ENCODE measurements at regions not wholly inside any gene's neighbourhood (a gene's known extent, or its start where the extent isn't known, plus 50 kb on each side); places are given as distances from the start of the nearest gene placed in this dataset.

GRCh38 chr12:33248364-33248763 is 191.3 kb downstream of the SYT10 start:
- H3K9ac ChIP-seq (ENCODE audit: low read length) = no peak overlapping the region
- ChIA-PET RAD21 (ENCODE audit: low non-redundant PET in 1 of 2, low total read pairs in 2 of 2, uncharacterized antibody in 2 of 2, unreplicated experiment in 2 of 2) (no interaction called here), CTCF (no interaction called here), POLR2A (no interaction called here)
- intact Hi-C loops (cut with micrococcal nuclease) = no loop called here
- BruUV-seq (replicated peaks) = no TSS peak
- peaks cover 0 to 10% of the 10 kb centered on the region in 2 experiments; a peak in 2 of 4 replicates for H3K9me3 ChIP-seq (ENCODE audit: control insufficient read depth in 1 of 2, insufficient read depth in 1 of 2, low read depth in 1 of 2, low read length in 2 of 2)
- no peaks in the 10 kb centered on the region for H3K79me2 ChIP-seq (ENCODE audit: insufficient read depth, low read length)
- no peaks in the 10 kb centered on the region for H3K9me2 ChIP-seq (ENCODE audit: insufficient read depth)
- ATAC-seq (no peak), DNase-seq (ENCODE audit: low read depth, low spot score) (no peak)
- no peak overlapping the region for H3K4me3 ChIP-seq (replicated peaks in 1 of 2; ENCODE audit: low read depth in 1 of 2, low read length in 2 of 2)
- H4K20me1 ChIP-seq (ENCODE audit: insufficient read depth) = no peaks in the 10 kb centered on the region
- no peak overlapping the region for H2AFZ ChIP-seq (ENCODE audit: low read depth, low read length, poor library complexity, severe bottlenecking)
- H3K4me1 ChIP-seq (ENCODE audit: control insufficient read depth in 1 of 2, insufficient read depth in 2 of 2, low read length in 2 of 2) = no peaks in the 10 kb centered on the region
- no peak overlapping the region for H3K27ac ChIP-seq (ENCODE audit: low read depth, low read length)
- TF ChIP-seq EZH2 (IDR thresholded peaks at IDR 0.05) (no peak), SIN3A (IDR thresholded peaks at IDR 0.05; ENCODE audit: low read depth) (no peak)
- no peaks in the 10 kb centered on the region for H3K27me3 ChIP-seq (ENCODE audit: insufficient read depth, low read length)
- H3K4me2 ChIP-seq (ENCODE audit: low read length) = no peak overlapping the region
- no peaks in the 10 kb centered on the region for H3K36me3 ChIP-seq (ENCODE audit: control insufficient read depth in 1 of 2, insufficient read depth in 2 of 2, low read length in 2 of 2)

GRCh38 chr12:33247625-33248024 is 192.0 kb downstream of the SYT10 start:
- Histone ChIP-seq H2AFZ (ENCODE audit: low read depth, low read length, poor library complexity, severe bottlenecking) (no peak overlapping the region), H3K27me3 (ENCODE audit: insufficient read depth, low read length) (no peaks in the 10 kb centered on the region), H4K20me1 (ENCODE audit: insufficient read depth) (no peaks in the 10 kb centered on the region), H3K4me3 (replicated peaks in 1 of 2; ENCODE audit: low read depth in 1 of 2, low read length in 2 of 2) (no peak overlapping the region), H3K79me2 (ENCODE audit: insufficient read depth, low read length) (no peaks in the 10 kb centered on the region), H3K9ac (ENCODE audit: low read length) (no peak overlapping the region), H3K27ac (ENCODE audit: low read depth, low read length) (no peak overlapping the region), H3K36me3 (ENCODE audit: control insufficient read depth in 1 of 2, insufficient read depth in 2 of 2, low read length in 2 of 2) (no peaks in the 10 kb centered on the region), H3K9me2 (ENCODE audit: insufficient read depth) (no peaks in the 10 kb centered on the region), H3K4me2 (ENCODE audit: low read length) (no peak overlapping the region), H3K9me3 (ENCODE audit: control insufficient read depth in 1 of 2, insufficient read depth in 1 of 2, low read depth in 1 of 2, low read length in 2 of 2) (peaks cover 0 to 5% of the 10 kb centered on the region in 2 experiments; a peak in 2 of 4 replicates), H3K4me1 (ENCODE audit: control insufficient read depth in 1 of 2, insufficient read depth in 2 of 2, low read length in 2 of 2) (no peaks in the 10 kb centered on the region)
- DNase-seq (ENCODE audit: low read depth, low spot score) (no peak), ATAC-seq (no peak)
- no peak for TF ChIP-seq SP1 (IDR thresholded peaks at IDR 0.05; ENCODE audit: low read depth)
- TF ChIP-seq POLR2AphosphoS5 (IDR thresholded peaks at IDR 0.05; ENCODE audit: low read depth, low read length) = no peak
- ChIA-PET RAD21 (ENCODE audit: low non-redundant PET in 1 of 2, low total read pairs in 2 of 2, uncharacterized antibody in 2 of 2, unreplicated experiment in 2 of 2) (no interaction called here), CTCF (no interaction called here), POLR2A (no interaction called here)
- intact Hi-C loops (cut with micrococcal nuclease) = no loop called here
- BruUV-seq (replicated peaks) = no TSS peak

- DNase-seq (ENCODE audit: low read depth, low spot score) (no peak), ATAC-seq (no peak)
- Histone ChIP-seq H2AFZ (ENCODE audit: low read depth, low read length, poor library complexity, severe bottlenecking) (no peak overlapping the region), H3K9me3 (ENCODE audit: control insufficient read depth in 1 of 2, insufficient read depth in 1 of 2, low read depth in 1 of 2, low read length in 2 of 2) (peaks cover 0 to 10% of the 10 kb centered on the region in 2 experiments; a peak in 2 of 4 replicates), H3K79me2 (ENCODE audit: insufficient read depth, low read length) (no peaks in the 10 kb centered on the region), H3K27ac (ENCODE audit: low read depth, low read length) (no peak overlapping the region), H4K20me1 (ENCODE audit: insufficient read depth) (no peaks in the 10 kb centered on the region), H3K27me3 (ENCODE audit: insufficient read depth, low read length) (no peaks in the 10 kb centered on the region), H3K4me2 (ENCODE audit: low read length) (no peak overlapping the region), H3K9me2 (ENCODE audit: insufficient read depth) (no peaks in the 10 kb centered on the region), H3K36me3 (ENCODE audit: control insufficient read depth in 1 of 2, insufficient read depth in 2 of 2, low read length in 2 of 2) (no peaks in the 10 kb centered on the region), H3K9ac (ENCODE audit: low read length) (no peak overlapping the region), H3K4me1 (ENCODE audit: control insufficient read depth in 1 of 2, insufficient read depth in 2 of 2, low read length in 2 of 2) (no peaks in the 10 kb centered on the region), H3K4me3 (replicated peaks in 1 of 2; ENCODE audit: low read depth in 1 of 2, low read length in 2 of 2) (no peak overlapping the region)
- intact Hi-C loops (cut with micrococcal nuclease) = no loop called here
- ChIA-PET POLR2A (interaction anchor here (0.6 kb wide), 1 partner anchor 335 kb away, joined by 3 read pairs; no protein-coding TSS in a partner anchor), CTCF (no interaction called here), RAD21 (ENCODE audit: low non-redundant PET in 1 of 2, low total read pairs in 2 of 2, uncharacterized antibody in 2 of 2, unreplicated experiment in 2 of 2) (no interaction called here)
- no TSS peak for BruUV-seq (replicated peaks)
- no peak for TF ChIP-seq CBX3 (IDR thresholded peaks at IDR 0.05; ENCODE audit: low read depth)
- TF ChIP-seq EGR1 (IDR thresholded peaks at IDR 0.05; ENCODE audit: low read depth) = no peak
- no peak for TF ChIP-seq ELF1 (IDR thresholded peaks at IDR 0.05; ENCODE audit: borderline replicate concordance, low read depth)
- TF ChIP-seq EZH2phosphoT487 (IDR thresholded peaks at IDR 0.05; ENCODE audit: borderline replicate concordance) = no peak
- TF ChIP-seq POLR2AphosphoS5 (IDR thresholded peaks at IDR 0.05; ENCODE audit: low read depth, low read length) = no peak
- no peak for TF ChIP-seq POLR2A (IDR thresholded peaks at IDR 0.05; ENCODE audit: borderline replicate concordance, extremely low read depth, insufficient read depth, insufficient read length)
- TF ChIP-seq TCF7L2 (IDR thresholded peaks at IDR 0.05; ENCODE audit: borderline replicate concordance, extremely low read depth, insufficient read depth, insufficient read length) = no peak
- TF ChIP-seq CTCF (IDR thresholded peaks at IDR 0.05 in 2 of 3, conservative IDR thresholded peaks at IDR 0.05 in 1 of 3; ENCODE audit: borderline replicate concordance in 1 of 3, insufficient read depth in 1 of 3, low read depth in 2 of 3, low read length in 2 of 3) = no peak
- no peak for TF ChIP-seq SP1 (IDR thresholded peaks at IDR 0.05; ENCODE audit: low read depth)
- no peak for TF ChIP-seq JUND (IDR thresholded peaks at IDR 0.05)
- no peak for TF ChIP-seq MAX (IDR thresholded peaks at IDR 0.05)
- TF ChIP-seq YY1 (IDR thresholded peaks at IDR 0.05; ENCODE audit: extremely low read depth, insufficient replicate concordance, low read depth, low read length) = no peak
Measured at GRCh38 chr12:33245434-33245833, 194.2 kb downstream of the SYT10 start.
